ENCODE measurements at regions not wholly inside any gene's neighbourhood (a gene's known extent, or its start where the extent isn't known, plus 50 kb on each side); places are given as distances from the start of the nearest gene placed in this dataset.
"Not testable (repeated sequence)": the region's sequence is repeated elsewhere in the genome, so short reads cannot be mapped to it uniquely, and the experiment has no call there.

DNA sequence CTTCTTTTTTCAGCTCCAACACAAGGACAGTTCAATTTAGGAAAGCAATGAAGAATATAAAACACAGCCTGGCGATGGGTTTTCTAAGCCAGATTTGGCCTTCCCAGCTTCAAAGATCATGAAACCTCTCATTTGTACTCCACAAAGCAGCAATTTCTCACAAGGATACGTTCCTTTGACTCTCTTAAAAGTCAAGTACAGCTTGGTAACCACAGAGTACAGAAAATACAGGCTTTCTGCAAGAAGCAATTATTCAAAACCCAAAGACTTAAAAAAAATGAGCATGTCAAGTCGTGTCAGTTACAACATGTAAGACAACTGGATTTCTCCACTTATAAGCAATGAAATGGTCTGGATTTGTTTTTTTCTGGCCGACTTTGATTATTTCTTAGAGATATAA lies 321.4 kb downstream of the FGFR2 start:
- no peak for DNase-seq (ENCODE audit: low spot score)

DNA sequence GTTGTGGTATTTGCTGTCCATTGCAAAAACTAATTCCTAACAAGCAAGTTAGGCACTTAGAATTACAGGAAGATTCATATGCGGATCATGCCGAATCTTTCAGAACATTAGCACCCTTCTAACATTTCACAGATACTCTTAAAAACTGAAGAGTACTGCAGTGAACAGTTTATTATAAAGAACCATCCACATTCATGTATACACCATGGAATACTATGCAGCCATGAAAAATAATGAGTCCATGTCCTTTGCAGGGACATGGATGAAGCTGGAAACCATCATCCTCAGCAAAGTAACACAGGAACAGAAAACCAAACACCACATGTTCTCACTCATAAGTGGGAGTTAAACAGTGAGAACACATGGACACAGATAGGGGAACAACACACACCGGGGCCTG lies 319.9 kb downstream of the FGFR2 start:
- DNase-seq (ENCODE audit: low spot score): not testable (repeated sequence)

DNA sequence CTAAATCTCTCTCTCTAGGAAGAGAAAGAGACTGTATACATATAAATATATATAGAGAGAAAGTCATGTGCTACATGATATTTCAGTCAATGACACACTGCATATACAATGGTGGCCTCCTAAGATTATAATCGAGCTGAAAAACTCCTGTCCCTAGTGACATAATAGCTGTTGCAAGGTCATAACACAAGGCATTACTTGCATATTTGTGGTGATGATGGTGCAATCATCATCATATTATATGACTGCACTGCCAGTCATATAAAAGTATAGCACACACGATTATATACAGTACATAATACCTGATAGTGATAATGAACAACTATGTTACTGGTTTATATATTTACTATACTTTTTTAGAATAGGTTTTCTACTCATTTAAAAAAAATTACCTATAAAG lies 316.7 kb downstream of the FGFR2 start:
- DNase-seq (ENCODE audit: low spot score): no peak

DNA sequence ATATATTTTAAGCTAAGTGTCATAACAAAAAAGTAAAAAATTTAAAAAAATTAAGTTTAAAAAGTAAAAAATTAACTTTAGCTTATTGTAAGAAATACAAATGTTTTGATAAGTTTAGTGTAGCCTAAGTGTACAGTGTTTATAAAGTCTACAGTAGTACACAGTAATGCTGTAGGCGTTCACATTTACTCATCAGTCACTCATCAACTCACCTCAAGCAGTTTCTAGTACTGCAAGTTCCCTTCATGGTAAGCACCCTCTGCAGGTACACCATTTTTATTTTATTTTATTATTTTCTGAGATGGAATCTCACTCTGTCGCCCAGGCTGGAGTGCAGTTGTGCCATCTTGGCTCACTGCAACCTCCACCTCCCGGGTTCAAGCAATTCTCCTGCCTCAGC lies 316.0 kb downstream of the FGFR2 start:
- DNase-seq (ENCODE audit: low spot score): no peak

DNA sequence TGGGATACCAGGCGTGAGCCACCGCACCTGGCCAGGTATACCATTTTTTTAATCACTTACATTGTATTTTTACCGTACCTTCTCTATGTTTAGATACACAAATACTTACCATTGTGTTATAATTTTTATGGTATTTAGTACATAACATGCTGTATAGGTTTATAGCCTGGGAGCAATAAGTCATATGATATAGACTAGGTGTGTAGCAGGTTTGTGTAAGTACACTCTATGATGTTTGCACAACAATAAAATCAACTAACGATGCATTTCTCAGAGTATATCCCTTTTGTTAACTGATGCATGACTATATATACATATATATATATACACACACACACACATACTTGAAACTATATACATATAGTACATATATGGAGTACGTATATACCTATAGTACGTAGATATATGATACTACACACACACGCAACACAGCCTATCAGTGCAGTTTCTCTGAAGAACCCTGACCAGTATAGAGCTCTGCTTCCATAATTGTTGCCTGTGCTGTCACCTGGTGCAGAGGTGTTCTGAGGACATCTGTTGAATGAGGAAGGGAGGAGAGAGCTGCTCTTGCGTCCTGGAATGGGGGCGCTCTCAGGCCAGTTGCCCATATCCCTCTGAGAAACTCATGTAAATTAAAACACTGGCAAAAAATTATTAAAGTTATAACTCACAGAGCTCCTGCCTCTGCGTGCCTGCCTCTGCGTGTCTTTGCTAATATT lies 315.3 kb downstream of the FGFR2 start:
- no peak for DNase-seq (ENCODE audit: low spot score)

DNA sequence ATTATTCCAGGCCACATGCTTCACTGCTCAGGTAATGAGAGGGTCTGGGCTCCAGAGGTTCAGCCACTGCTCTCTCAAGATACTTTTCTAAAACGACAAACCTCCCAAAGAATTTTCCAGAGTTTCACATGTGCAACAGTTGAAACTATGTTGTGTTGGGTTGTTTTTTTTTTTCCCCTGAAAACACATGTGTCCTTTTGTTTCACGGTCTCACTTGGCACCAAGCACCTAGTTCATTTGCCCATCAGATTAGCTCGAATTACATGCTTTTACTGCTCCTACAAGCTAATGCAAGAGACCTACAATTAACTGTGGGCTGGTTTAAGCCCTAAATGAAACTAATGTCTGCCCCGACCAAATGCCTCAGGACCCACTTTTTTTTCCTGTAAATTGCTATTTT lies 313.3 kb downstream of the FGFR2 start:
- peak; percentile 44 for DNase-seq (ENCODE audit: low spot score)

DNA sequence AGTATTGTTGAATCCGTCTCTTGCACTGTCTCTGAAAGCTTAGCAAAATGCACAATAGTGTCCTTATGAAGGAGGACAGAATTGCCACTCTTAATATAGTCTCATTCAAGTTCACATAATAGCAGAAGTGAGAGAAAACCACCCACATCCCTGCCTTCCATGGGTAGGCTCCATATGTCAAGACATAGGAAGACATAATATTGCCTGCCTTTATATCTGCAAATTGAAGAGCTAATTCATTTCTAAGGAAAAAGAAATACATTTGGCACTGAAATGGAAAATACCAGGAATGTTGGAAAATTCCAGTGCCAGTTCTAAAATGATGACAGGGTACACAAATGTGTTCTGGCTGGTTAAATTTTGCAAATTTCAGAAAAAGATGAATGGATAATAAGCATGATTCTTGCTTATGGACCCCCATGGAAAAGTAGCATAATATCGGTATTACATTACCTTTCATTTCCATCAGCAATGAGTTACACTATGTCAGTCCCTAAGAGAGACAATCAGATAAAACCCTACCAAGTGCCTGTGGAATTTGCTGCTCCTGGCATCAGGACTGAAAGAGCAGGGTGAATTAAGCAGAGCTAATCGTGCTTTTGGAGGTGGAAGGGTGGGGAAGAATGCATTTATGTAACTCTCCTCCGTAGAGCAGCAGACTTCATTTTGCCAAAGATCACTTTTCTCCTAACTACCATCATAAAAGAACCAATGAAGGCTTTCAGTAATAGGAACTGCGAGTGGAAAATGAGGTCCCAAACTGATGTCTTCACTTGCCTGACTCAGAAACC lies 312.6 kb downstream of the FGFR2 start:
- no peak for DNase-seq (ENCODE audit: low spot score)

DNA sequence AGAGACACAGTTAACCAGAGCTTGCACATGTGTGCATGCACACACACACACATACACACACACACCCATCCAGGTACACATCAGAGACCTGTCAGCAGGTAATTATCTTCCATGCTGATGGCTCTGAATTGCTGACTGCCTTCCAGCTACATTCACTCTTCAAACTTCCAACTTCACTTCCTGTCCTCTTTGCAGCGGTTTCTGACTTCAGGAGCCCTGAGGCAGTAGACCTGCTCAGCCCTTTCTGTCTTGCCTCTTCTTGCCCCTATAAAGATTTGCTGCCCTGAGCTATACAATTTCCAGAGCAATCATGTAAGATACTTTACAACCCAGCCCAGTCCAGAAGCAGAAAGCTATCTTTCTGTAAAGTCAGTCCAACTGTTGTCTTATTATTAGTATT lies 310.2 kb downstream of the FGFR2 start:
- DNase-seq (ENCODE audit: low spot score): no peak

DNA sequence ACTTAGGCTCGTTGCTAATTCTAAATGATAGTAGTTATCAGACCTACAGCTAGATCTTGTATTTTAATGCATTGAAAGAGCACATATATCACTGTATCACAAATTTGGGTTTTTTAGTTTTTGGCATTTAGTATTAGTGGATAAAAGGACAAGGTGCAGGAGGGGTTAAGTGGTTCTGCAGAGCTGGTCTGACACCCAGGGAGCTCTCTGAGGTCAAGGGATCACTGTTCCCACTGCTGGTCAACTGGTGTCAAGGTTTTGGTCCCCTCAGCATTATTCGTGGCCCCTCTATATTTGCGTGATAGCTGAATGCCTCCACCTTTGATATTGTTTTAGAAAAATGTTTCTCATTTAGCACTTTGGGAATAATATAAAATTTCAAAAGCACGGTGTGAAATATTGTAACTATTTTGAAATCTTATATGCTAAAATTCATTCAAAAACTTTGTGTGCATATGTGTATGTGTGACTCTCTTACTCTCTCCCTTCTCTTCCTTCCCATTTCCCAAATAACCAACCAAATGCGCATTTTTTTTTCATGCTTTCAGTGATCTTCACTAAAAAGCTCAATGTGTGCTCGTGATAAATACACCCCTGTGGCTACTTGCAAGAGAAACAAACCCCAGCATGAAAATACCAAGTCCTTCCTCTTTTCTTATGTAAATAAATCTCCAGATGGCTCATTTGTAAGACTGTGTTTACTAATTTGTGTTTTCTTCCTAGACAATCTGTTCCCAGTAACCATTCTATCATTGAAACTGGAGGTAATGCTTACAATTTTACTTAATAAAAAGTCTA lies 309.2 kb downstream of the FGFR2 start:
- DNase-seq (ENCODE audit: low spot score): peak; percentile 58

DNA sequence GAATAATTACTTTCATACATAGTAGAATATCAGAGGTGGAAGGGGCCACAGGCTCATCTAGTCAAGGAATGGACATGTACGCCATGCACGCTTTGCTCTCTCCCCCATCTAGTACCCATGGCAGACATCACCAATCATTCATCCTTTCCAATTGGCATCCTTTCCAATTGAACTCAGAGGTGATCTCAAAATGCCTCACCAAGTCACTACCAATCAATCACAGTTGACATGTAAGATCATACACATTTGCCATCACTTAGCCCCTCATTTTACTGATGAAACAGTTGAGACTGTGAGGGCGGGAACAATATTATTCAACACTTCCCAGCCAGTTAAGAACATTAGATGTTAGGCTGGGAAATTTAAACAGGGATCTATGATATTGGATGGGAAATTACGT lies 308.4 kb downstream of the FGFR2 start:
- DNase-seq (ENCODE audit: low spot score): no peak

DNA sequence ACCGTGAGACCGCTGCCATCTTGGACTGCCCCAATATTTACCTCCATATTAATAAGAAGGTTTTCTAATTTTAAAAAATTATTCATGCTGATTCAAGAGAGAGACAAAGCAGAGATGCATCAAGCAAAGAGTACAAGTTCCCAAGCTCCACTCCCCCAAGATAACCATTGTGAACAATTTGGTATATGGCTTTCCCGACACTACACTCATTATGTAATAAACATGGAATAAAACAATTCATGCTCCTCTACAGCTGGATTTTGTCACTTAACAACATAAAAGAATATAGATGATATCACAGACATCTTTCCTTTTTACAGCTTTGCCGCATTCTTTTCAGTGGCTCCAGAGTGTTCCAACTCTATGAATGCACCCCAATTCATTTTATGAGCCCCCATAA lies 307.6 kb downstream of the FGFR2 start:
- no peak for DNase-seq (ENCODE audit: low spot score)

DNA sequence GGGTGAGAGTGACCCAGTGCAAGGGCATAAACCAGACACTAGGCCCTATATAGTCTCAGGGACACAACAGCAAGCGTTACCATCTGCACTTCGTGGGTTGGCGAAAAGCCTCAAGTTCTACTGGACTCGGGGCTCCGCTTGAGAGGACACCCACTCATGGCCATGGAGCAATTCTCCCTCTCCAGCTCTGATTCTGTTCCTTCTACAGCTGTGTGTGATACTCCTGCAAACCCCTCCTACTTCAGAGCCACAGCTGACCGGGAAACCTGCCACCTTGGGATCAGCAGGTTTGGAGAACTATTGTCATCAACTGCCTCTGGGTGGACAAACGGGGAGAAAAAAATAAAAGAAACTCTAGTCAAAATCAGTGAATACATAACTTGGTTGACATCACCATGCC lies 306.9 kb downstream of the FGFR2 start:
- no peak for DNase-seq (ENCODE audit: low spot score)

DNA sequence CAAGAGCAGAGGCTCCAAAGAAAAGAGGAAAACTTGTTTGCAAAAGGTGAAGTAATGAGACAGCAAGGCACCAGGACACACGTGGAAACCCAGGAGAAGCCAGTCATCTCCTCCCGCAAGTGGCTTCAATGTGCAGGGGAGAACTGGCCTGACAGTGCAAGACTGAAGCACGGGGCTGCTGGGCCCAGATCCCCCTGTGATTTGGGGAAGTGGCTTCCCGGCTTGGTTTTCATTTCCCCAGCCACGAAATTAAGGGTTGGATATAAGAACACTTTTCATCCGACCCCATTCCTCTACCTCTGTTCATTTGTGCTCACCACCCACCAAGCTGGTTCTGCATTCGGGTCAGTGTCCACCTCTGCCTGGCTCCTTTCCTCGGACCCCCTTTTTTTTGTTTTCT lies 306.4 kb downstream of the FGFR2 start:
- DNase-seq (ENCODE audit: low spot score): no peak

DNA sequence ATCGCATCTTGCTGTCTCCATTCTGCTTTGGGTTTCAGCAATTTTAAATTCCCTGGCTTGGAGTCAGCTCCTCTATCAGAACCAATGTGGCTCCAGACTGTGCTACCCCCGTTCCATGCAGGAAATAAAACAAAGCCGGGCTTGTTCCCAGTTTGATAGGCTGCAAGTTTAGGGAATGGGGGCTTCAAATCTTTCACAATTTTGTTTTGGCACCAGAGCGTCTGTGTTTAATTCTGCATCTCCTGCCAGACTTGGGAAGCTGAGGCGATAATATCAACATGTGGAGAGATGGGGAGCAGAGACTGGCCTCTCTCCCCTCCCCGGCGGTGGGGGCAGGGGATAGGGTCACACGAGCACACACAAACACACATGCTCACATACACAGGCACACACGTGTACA lies 305.9 kb downstream of the FGFR2 start:
- DNase-seq (ENCODE audit: low spot score): no peak

DNA sequence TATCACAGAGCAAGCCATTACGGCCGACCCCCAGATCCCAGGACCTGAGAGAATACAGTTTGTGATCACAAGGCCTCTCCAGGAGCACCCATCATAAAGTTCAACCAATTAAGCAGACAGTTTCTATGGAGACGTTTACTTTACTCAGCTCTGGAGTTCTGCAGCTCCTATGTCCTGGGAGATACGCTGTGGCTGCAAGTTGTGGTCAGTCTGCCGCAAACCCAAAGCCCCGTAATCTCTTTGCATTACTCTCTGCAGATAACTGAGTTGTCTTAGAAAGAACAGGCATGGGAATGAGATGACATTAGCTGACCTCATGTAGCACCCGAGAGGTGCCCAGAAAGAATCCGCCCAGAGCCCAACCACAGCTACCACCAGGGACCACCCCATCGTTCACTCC lies 305.1 kb downstream of the FGFR2 start:
- no peak for DNase-seq (ENCODE audit: low spot score)

DNA sequence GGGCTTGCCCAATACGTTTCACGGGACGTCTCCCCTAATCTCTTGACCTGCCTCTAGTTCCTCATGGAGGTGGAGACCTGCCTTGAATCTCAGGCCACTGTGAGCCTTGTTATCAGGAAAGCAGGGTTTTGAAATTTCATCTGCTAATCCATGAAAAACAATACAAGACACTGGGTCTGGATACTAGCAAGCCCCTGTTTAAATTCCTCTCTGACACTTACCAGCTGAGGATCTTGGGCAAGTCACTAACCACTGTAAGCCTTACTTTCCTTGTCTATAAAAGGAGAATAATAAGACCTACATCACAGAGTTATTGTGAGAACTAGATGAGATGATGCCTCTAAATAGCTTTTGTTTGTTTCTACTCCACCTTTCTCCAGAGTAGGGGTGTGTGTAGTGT lies 303.6 kb downstream of the FGFR2 start:
- no peak for DNase-seq (ENCODE audit: low spot score)

DNA sequence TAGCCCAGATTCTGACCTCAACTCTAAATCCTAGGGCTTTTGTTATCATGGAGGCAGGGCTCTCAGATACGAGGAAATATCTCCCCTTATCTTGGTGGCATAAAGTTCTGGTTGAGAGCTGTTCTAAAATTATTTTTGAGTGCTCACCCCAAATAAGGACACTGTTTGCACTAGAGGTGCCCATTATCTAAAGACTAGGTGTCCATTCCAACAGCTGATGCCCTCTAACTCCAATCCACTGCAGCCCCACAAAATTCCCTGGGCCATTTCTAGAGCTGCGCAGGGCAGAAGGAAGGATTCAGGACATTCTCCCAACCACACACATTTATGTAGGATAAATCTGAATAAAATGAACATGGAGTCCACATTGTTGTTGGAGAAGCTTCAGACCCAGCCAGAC lies 301.9 kb downstream of the FGFR2 start:
- no peak for DNase-seq (ENCODE audit: low spot score)

DNA sequence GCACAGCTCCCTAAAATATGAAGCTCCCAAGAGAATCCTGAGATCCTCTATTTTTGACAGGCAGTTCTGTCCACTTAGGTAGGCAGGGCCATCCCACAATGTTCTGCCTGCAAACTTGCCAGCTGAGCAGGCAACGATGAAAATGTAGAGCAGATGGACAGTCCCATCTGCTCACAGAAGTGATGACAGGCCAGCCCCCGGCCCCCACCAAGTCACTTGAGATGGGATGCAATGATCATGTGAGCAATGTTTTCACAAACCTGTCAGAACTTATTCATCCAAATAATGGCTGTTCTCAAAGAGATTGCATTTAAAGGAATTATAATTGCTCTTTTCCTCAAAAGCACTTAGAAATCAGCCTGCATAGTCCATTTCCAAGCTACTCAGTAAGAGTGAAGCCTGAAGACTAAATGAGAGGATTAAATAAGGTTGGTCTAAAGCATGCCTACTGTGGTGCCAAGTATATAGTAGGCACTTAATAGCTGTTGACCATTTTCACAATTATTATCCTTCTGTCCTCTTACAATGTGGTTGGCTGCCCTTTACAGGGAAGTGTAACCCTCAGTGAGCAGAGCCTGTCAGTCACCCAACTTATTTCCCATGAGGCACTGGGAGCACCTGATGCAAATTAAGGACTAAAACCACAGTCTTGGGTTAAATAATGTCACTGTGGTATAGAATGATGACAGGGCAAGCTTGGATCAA lies 301.2 kb downstream of the FGFR2 start:
- DNase-seq (ENCODE audit: low spot score): no peak

DNA sequence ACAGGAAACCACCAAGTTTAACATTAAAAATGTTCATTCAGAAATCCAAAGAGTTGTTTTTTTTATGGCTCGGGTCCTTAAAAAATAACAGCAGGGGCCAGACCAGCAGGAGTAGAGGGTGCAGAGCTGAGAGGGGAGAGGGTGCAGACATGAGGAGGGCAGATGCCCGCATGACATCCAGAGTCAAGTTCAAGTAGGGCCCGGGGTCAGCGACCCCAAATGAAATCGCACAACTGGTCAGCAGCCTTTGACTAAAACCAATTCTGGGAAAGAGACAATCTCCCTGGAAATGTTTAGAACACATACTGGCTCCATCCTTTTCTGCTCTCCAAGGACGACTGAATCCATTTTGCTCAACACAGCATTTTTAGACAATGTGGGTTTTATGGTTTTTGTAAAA lies 297.5 kb downstream of the FGFR2 start:
- no peak for DNase-seq (ENCODE audit: low spot score)

DNA sequence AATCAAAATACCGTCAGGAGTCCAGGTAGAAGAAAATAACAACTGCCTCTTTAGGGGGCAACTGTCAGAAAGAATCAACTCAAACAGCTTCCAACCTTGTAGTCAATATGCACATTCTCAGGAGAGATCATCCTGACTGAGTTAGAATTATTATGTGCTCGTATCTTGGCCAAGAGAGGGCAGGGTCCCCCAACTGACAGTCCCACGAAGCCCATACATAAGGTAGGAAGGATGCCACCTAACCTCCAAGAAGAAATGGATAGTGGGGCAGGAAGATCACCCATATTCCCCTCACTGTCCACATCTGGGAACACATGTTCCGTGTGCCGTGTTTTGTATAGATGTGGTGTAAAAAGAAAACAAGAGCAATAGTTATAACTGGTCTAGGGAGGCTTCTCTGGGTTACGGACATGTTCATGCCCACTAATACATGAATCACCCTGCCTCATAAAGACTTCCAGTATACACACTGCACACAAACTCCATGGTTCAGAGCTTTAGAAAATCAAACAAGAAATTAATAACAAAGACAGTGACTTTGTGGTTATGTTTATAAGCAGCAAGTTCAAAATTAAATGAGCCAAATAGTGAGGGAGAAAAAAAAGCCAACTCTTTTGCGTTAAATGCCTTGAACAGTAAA lies 295.6 kb downstream of the FGFR2 start:
- DNase-seq (ENCODE audit: low spot score): no peak

DNA sequence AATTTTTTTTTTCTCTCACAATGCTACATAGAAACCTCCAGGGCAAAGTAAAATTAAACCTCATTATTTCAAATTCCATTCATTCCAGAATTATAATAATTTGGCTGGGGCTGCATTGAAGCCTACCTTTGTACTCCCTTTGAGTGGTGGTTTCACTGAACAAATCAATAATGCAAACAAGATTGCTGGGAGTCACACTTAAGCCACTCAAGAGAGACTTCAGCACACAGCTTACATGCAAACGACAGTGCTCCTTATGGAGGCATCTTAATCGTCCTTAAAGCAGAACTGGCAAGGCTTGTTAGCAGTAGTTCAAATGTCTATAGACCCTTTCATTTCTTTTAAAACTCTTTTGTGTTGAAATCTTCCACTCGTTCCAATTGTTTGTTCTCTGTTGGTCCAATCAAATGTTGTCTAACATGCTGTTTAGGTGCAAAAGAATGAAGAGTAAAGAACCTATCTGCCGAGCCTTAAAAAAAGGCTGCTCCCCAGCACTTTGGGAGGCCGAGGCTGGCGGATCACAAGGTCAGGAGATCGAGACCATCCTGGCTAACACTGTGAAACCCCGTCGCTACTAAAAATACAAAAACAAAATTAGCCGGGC lies 294.9 kb downstream of the FGFR2 start:
- no peak for DNase-seq (ENCODE audit: low spot score)
